HepG2 (cell line): ENCODE measurements at regions not wholly inside any gene's neighbourhood (a gene's known extent, or its start where the extent isn't known, plus 50 kb on each side); places are given as distances from the start of the nearest gene placed in this dataset.

Experiments used
- AHDC1 ChIP-seq: sonication (generic); formaldehyde crosslinking; IDR thresholded peaks from 2 replicates; pipeline ENCODE4 v1.5.1; 2020; ENCODE audit warnings: mild to moderate bottlenecking, missing genetic modification reagents, borderline replicate concordance
- CTCF ChIP-seq: sonication (generic); formaldehyde crosslinking; IDR thresholded peaks from 2 replicates; pipeline ENCODE4 v1.5.0; 2020; ENCODE audit warnings: mild to moderate bottlenecking, missing genetic modification reagents, moderate library complexity
- KDM5A ChIP-seq: fragments of 200-600 bp; sonication (generic); IDR thresholded peaks from 2 replicates; pipeline ENCODE4 v1.7.0; 2018; ENCODE audit warnings: antibody characterized with exemption, mild to moderate bottlenecking, low read length, borderline replicate concordance
- MAX ChIP-seq: IDR thresholded peaks from 2 replicates; pipeline ENCODE4 v1.6.1; 2012; ENCODE audit warnings: inconsistent platforms
- MLX ChIP-seq: IDR thresholded peaks from 2 replicates; pipeline ENCODE4 v1.6.1; 2016
- POLR2A ChIP-seq, 2 experiments: IDR thresholded peaks; 2 replicates each; pipeline ENCODE4 v1.6.1; 2011; ENCODE audit warnings: low read depth in 2 of 2, low read length in 2 of 2, mild to moderate bottlenecking in 1 of 2, moderate library complexity in 1 of 2; ENCODE audit not compliant: insufficient read depth in 1 of 2
- POLR2AphosphoS5 ChIP-seq: IDR thresholded peaks from 2 replicates; pipeline ENCODE4 v1.6.1; 2012; ENCODE audit warnings: low read depth, low read length
- PREB ChIP-seq: sonication (generic); formaldehyde crosslinking; IDR thresholded peaks from 2 replicates; pipeline ENCODE4 v1.4.0; 2020; ENCODE audit warnings: missing genetic modification reagents
- TAF1 ChIP-seq: sonication (generic); formaldehyde crosslinking; IDR thresholded peaks from 2 replicates; pipeline ENCODE4 v1.4.0; 2020; ENCODE audit warnings: missing genetic modification reagents
- ZBTB14 ChIP-seq: sonication (generic); formaldehyde crosslinking; IDR thresholded peaks from 2 replicates; pipeline ENCODE4 v1.4.0; 2020; ENCODE audit warnings: missing genetic modification reagents
- ZNF12 ChIP-seq: sonication (generic); formaldehyde crosslinking; IDR thresholded peaks from 2 replicates; pipeline ENCODE4 v1.5.0; 2020; ENCODE audit warnings: missing genetic modification reagents
- ZNF431 ChIP-seq: sonication (generic); formaldehyde crosslinking; IDR thresholded peaks from 2 replicates; pipeline ENCODE4 v1.9.0; 2022; ENCODE audit warnings: missing genetic modification reagents, low read depth, mild to moderate bottlenecking, borderline replicate concordance
- ZNF619 ChIP-seq: sonication (generic); formaldehyde crosslinking; IDR thresholded peaks from 2 replicates; pipeline ENCODE4 v1.4.0; 2020; ENCODE audit warnings: mild to moderate bottlenecking, missing genetic modification reagents
- ZNF816 ChIP-seq: sonication (generic); formaldehyde crosslinking; IDR thresholded peaks from 2 replicates; pipeline ENCODE4 v1.8.0; 2022; ENCODE audit warnings: missing genetic modification reagents, mild to moderate bottlenecking, borderline replicate concordance

- TF ChIP-seq MAX: no peak
- TF ChIP-seq AHDC1 (CRISPR knock-in tag): no peak
- TF ChIP-seq PREB (CRISPR knock-in tag): no peak
- TF ChIP-seq POLR2AphosphoS5: no peak
- no peak for TF ChIP-seq ZNF619 (CRISPR knock-in tag)
- no peak for TF ChIP-seq ZNF816 (CRISPR knock-in tag)
- TF ChIP-seq TAF1 (CRISPR knock-in tag): no peak
- TF ChIP-seq POLR2A (IDR thresholded peaks at IDR 0.05; ENCODE audit: insufficient read depth in 1 of 2, low read depth in 2 of 2, low read length in 2 of 2): no peak
- no peak for TF ChIP-seq KDM5A
- TF ChIP-seq CTCF: no peak
- TF ChIP-seq MLX (CRISPR knock-in tag): no peak
- no peak for TF ChIP-seq ZBTB14 (CRISPR knock-in tag)
- no peak for TF ChIP-seq ZNF431
- no peak for TF ChIP-seq ZNF12 (CRISPR knock-in tag)
These were observed 416.3 kb upstream of the PIK3C3 start for GRCh38 chr18:41538751-41539150.
